H9 (cell line): ENCODE measurements at regions not wholly inside any gene's neighbourhood (a gene's known extent, or its start where the extent isn't known, plus 50 kb on each side); places are given as distances from the start of the nearest gene placed in this dataset.
"Not testable (repeated sequence)": the region's sequence is repeated elsewhere in the genome, so short reads cannot be mapped to it uniquely, and the experiment has no call there.

Source experiments
- DNase-seq: peaks from one replicate; pipeline ENCODE4 v3.0.0-alpha.2; 2017
- H2AFZ ChIP-seq: one replicate; pipeline ENCODE4 v1.6.1; 2013; ENCODE audit warnings: mild to moderate bottlenecking, low read length, control low read depth, moderate library complexity
- H2AK5ac ChIP-seq: 2 replicates; pipeline ENCODE4 v1.6.1; 2013; ENCODE audit warnings: low read length, control low read depth, mixed read lengths; ENCODE audit not compliant: insufficient read length
- H2BK120ac ChIP-seq: one replicate; pipeline ENCODE4 v1.6.1; 2013; ENCODE audit warnings: low read depth, mild to moderate bottlenecking, low read length, control low read depth, inconsistent platforms; ENCODE audit not compliant: poor library complexity, severe bottlenecking
- H2BK12ac ChIP-seq: 2 replicates; pipeline ENCODE4 v1.6.1; 2013; ENCODE audit warnings: low read length, control low read depth, mixed read lengths, low read depth; ENCODE audit not compliant: insufficient read length
- H2BK15ac ChIP-seq: 2 replicates; pipeline ENCODE4 v1.6.1; 2013; ENCODE audit warnings: low read depth, low read length, control low read depth
- H2BK20ac ChIP-seq: one replicate; pipeline ENCODE4 v1.6.1; 2013; ENCODE audit warnings: low read depth, mild to moderate bottlenecking, low read length, control low read depth, inconsistent platforms; ENCODE audit not compliant: poor library complexity, severe bottlenecking
- H2BK5ac ChIP-seq: 2 replicates; pipeline ENCODE4 v1.6.1; 2013; ENCODE audit warnings: low read length, control low read depth, mixed read lengths; ENCODE audit not compliant: insufficient read length
- H3K14ac ChIP-seq: 2 replicates; pipeline ENCODE4 v1.6.1; 2013; ENCODE audit warnings: low read length, control low read depth; ENCODE audit not compliant: insufficient read depth
- H3K18ac ChIP-seq: 2 replicates; pipeline ENCODE4 v1.6.1; 2013; ENCODE audit warnings: low read depth, mild to moderate bottlenecking, mixed read lengths, low read length, control low read depth; ENCODE audit not compliant: insufficient read length
- H3K23ac ChIP-seq: 2 replicates; pipeline ENCODE4 v1.6.1; 2013; ENCODE audit warnings: low read length, control low read depth, mixed read lengths, low read depth; ENCODE audit not compliant: insufficient read length
- H3K23me2 ChIP-seq: 2 replicates; pipeline ENCODE4 v1.6.1; 2013; ENCODE audit warnings: low read depth, mild to moderate bottlenecking, mixed read lengths, low read length, control low read depth; ENCODE audit not compliant: insufficient read length, poor library complexity, severe bottlenecking
- H3K27ac ChIP-seq: 2 replicates; pipeline ENCODE4 v1.5.1; 2013; ENCODE audit warnings: low read length, control low read depth, mixed read lengths, low read depth; ENCODE audit not compliant: insufficient read length
- H3K27me3 ChIP-seq: 2 replicates; pipeline ENCODE4 v1.6.1; 2013; ENCODE audit warnings: low read length, control low read depth, inconsistent platforms; ENCODE audit not compliant: insufficient read depth
- H3K4ac ChIP-seq: 2 replicates; pipeline ENCODE4 v1.6.1; 2013; ENCODE audit warnings: low read depth, mild to moderate bottlenecking, control low read depth, inconsistent platforms, low read length, moderate library complexity
- H3K4me1 ChIP-seq: 2 replicates; pipeline ENCODE4 v1.6.1; 2013; ENCODE audit warnings: low read length, control low read depth, inconsistent platforms; ENCODE audit not compliant: insufficient read depth
- H3K4me2 ChIP-seq: 2 replicates; pipeline ENCODE4 v1.6.1; 2013; ENCODE audit warnings: low read length, control low read depth, mixed read lengths; ENCODE audit not compliant: insufficient read length, insufficient read depth
- H3K56ac ChIP-seq: 2 replicates; pipeline ENCODE4 v1.6.1; 2013; ENCODE audit warnings: low read depth, mild to moderate bottlenecking, mixed read lengths, low read length, control low read depth; ENCODE audit not compliant: insufficient read length
- H3K79me1 ChIP-seq: 2 replicates; pipeline ENCODE4 v1.6.1; 2013; ENCODE audit warnings: low read depth, mild to moderate bottlenecking, moderate library complexity, low read length, control low read depth, inconsistent platforms; ENCODE audit not compliant: insufficient read depth, poor library complexity, severe bottlenecking
- H3K79me2 ChIP-seq: 2 replicates; pipeline ENCODE4 v1.6.1; 2013; ENCODE audit warnings: low read length, control low read depth, inconsistent platforms; ENCODE audit not compliant: insufficient read depth
- H3K9ac ChIP-seq: 2 replicates; pipeline ENCODE4 v1.6.1; 2013; ENCODE audit warnings: low read length, control low read depth, mixed read lengths; ENCODE audit not compliant: insufficient read length; ENCODE audit errors: extremely low read depth
- H3K9me3 ChIP-seq: one replicate; pipeline ENCODE4 v1.6.1; 2013; ENCODE audit warnings: low read depth, low read length, inconsistent platforms; ENCODE audit not compliant: control insufficient read depth
- H3T11ph ChIP-seq: one replicate; pipeline ENCODE4 v1.6.1; 2013; ENCODE audit warnings: mild to moderate bottlenecking, low read length, control low read depth, inconsistent platforms
- H4K20me1 ChIP-seq: one replicate; pipeline ENCODE4 v1.6.1; 2013; ENCODE audit not compliant: control insufficient read depth, insufficient read length, insufficient read depth
- H4K5ac ChIP-seq: 2 replicates; pipeline ENCODE4 v1.6.1; 2013; ENCODE audit warnings: low read depth, mild to moderate bottlenecking, mixed read lengths, low read length, control low read depth; ENCODE audit not compliant: insufficient read length
- H4K8ac ChIP-seq: replicated peaks from 2 replicates; pipeline ENCODE4 v1.6.1; 2013; ENCODE audit warnings: low read length, control low read depth, mixed read lengths, low read depth; ENCODE audit not compliant: insufficient read length
- H4K91ac ChIP-seq: 2 replicates; pipeline ENCODE4 v1.6.1; 2013; ENCODE audit warnings: low read depth, mild to moderate bottlenecking, moderate library complexity, mixed read lengths, low read length, control low read depth; ENCODE audit not compliant: insufficient read length
- H3K27ac Mint-ChIP-seq, 3 experiments: 2 replicates in 2 of 3; 3 replicates in 1 of 3; pipeline ENCODE4 v1.8.0; 2020 to 2021; ENCODE audit warnings: mixed read lengths in 3 of 3, mild to moderate bottlenecking in 1 of 3, moderate library complexity in 1 of 3
- H3K27me3 Mint-ChIP-seq: 2 replicates; pipeline ENCODE4 v1.8.0; 2021; ENCODE audit warnings: low read depth, mild to moderate bottlenecking, moderate library complexity, mixed read lengths
- H3K36me3 Mint-ChIP-seq, 3 experiments: 2 replicates in 2 of 3; 3 replicates in 1 of 3; pipeline ENCODE4 v1.8.0; 2020 to 2021; ENCODE audit warnings: low read depth in 3 of 3, mixed read lengths in 3 of 3; ENCODE audit not compliant: insufficient read depth in 1 of 3
- H3K4me1 Mint-ChIP-seq, 2 experiments: 2 replicates each; pipeline ENCODE4 v1.8.0; 2020; ENCODE audit warnings: mixed read lengths in 2 of 2
- H3K4me3 Mint-ChIP-seq, 2 experiments: 2 replicates in 1 of 2; 3 replicates in 1 of 2; pipeline ENCODE4 v1.8.0; 2020 to 2021; ENCODE audit warnings: mild to moderate bottlenecking in 2 of 2, mixed read lengths in 2 of 2, moderate library complexity in 1 of 2
- H3K9me3 Mint-ChIP-seq, 2 experiments: 2 replicates in 1 of 2; 3 replicates in 1 of 2; pipeline ENCODE4 v1.8.0; 2020; ENCODE audit warnings: mild to moderate bottlenecking in 2 of 2, mixed read lengths in 2 of 2, moderate library complexity in 1 of 2
- CTCF ChIP-seq: fragments of 200-600 bp; sonication (generic); conservative IDR thresholded peaks from 3 replicates; pipeline ENCODE4 v1.8.0; 2021; ENCODE audit warnings: antibody characterized with exemption, mild to moderate bottlenecking
- WGBS: extraction: QIAGEN DNeasy Blood & Tissue Kit; methylation state at CpG from one replicate; pipeline ENCODE4 v1.1.7; 2013; ENCODE audit warnings: missing lambda C conversion rate, low lambda C conversion rate, mixed read lengths; ENCODE audit not compliant: insufficient read length; ENCODE audit errors: extremely low coverage; 5-methylcytosine and 5-hydroxymethylcytosine counted together

DNA sequence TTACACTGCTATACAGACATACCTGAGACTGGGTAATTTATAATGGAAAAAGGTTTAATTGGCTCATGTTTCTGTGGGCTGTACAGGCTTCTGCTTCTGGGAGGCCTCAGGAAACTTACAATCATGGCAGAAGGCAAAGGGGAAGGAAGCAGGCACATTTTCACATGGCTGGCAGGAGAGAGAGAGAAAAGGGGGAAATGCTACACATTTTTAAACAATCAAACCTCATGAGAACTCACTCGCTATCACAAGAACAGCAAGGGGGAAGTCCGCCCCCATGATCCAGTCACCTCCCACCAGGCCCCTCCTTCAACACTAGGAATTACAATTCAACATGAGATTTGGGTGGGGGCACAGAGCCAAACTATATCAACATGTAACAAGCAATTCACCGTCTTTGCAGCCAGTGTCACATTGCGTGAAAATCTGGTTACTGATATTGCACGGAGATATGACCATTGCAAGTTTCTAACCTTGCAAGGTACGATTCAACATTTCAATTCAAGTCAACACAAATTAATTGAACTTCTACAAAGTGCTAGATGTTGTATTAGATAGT is 61.7 kb upstream of the RELL1 start:
- WGBS = no CpG with 5 or more reads among the region's 6 CpGs
- H2BK20ac ChIP-seq = no peak overlapping the region
- no peak overlapping the region for H3K18ac ChIP-seq
- H4K8ac ChIP-seq = no peak overlapping the region
- no peak for DNase-seq
- H3K9ac ChIP-seq = no peak overlapping the region
- Mint-ChIP-seq H3K27me3 (peaks cover 2% of the 10 kb centered on the region; the same call in 1 of the 2 replicates), H3K9me3 (peaks cover 0 to 6% of the 10 kb centered on the region in 2 experiments; a peak in 1 of 5 replicates), H3K27ac (no peak overlapping the region), H3K4me1 (peaks cover 0 to 2% of the 10 kb centered on the region in 2 experiments; a peak in 1 of 4 replicates), H3K4me3 (no peak overlapping the region), H3K36me3 (no peaks in the 10 kb centered on the region; a peak in 1 of 7 replicates)
- H3K4ac ChIP-seq = no peak overlapping the region
- H2BK5ac ChIP-seq = no peak overlapping the region
- no peak overlapping the region for H3K56ac ChIP-seq
- no peak overlapping the region for H3K4me2 ChIP-seq
- no peaks in the 10 kb centered on the region for H3K27me3 ChIP-seq
- TF ChIP-seq CTCF = no peak
- H3K4me1 ChIP-seq = no peaks in the 10 kb centered on the region
- no peaks in the 10 kb centered on the region for H3K9me3 ChIP-seq
- H3T11ph ChIP-seq = no peak overlapping the region
- H3K79me1 ChIP-seq = no peaks in the 10 kb centered on the region
- no peak overlapping the region for H2BK120ac ChIP-seq
- no peak overlapping the region for H4K91ac ChIP-seq
- no peaks in the 10 kb centered on the region for H4K20me1 ChIP-seq
- H2BK15ac ChIP-seq = no peak overlapping the region
- no peak overlapping the region for H3K14ac ChIP-seq
- no peak overlapping the region for H2AFZ ChIP-seq
- no peak overlapping the region for H3K27ac ChIP-seq
- no peak overlapping the region for H2AK5ac ChIP-seq
- no peak overlapping the region for H3K23ac ChIP-seq
- no peaks in the 10 kb centered on the region for H3K79me2 ChIP-seq
- no peak overlapping the region for H4K5ac ChIP-seq
- no peak overlapping the region for H2BK12ac ChIP-seq
- no peaks in the 10 kb centered on the region for H3K23me2 ChIP-seq

GRCh38 chr4:37746852-37747251 is 60.7 kb upstream of the RELL1 start:
- H3K27me3 ChIP-seq, H2BK12ac ChIP-seq, H3K36me3 Mint-ChIP-seq, H3K27ac Mint-ChIP-seq, H4K20me1 ChIP-seq, H4K91ac ChIP-seq, H2AFZ ChIP-seq, H2BK120ac ChIP-seq, H3K79me1 ChIP-seq, H3K18ac ChIP-seq, H3K9ac ChIP-seq, H3K4me3 Mint-ChIP-seq, H3K4ac ChIP-seq, H2BK20ac ChIP-seq, H3K9me3 ChIP-seq, H3K23ac ChIP-seq, H3K4me1 Mint-ChIP-seq, H4K8ac ChIP-seq, H3K9me3 Mint-ChIP-seq, H2BK15ac ChIP-seq, H3K27me3 Mint-ChIP-seq, H2BK5ac ChIP-seq, H3K27ac ChIP-seq, H3K4me1 ChIP-seq, H2AK5ac ChIP-seq, H3K23me2 ChIP-seq, H3K4me2 ChIP-seq, H3K79me2 ChIP-seq, H3K56ac ChIP-seq, H3K14ac ChIP-seq, H4K5ac ChIP-seq, H3T11ph ChIP-seq, DNase-seq: not testable (repeated sequence)
- no CpG with 5 or more reads among the region's 5 CpGs for WGBS
